ENCODE measurements at regions not wholly inside any gene's neighbourhood (a gene's known extent, or its start where the extent isn't known, plus 50 kb on each side); places are given as distances from the start of the nearest gene placed in this dataset.
"Not testable (repeated sequence)": the region's sequence is repeated elsewhere in the genome, so short reads cannot be mapped to it uniquely, and the experiment has no call there.

DNA sequence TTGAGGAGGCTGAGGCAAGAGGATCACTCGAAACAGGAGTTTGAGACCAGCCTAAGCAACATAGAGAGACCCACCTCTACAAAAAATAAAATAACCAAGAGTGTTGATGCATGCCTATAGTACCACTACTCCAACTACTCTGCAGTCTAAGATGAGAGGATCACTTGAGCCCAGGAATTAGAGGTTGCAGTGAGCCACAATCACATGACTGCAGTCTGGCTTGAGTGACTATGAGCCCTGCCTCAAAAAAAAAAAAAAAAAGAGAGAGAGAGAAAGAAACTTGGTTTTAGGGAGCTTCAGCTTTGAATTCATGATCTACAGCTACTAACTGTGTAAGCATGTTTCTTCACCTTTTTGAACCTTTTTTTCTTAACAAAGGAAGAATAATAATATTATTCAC is 119.9 kb downstream of the HNMT start:
- H3K23ac ChIP-seq (ENCODE audit: insufficient read length, low read depth, low read length): no peak overlapping the region
- DNase-seq: no peak
- no peaks in the 10 kb centered on the region for H3K79me1 ChIP-seq (ENCODE audit: insufficient read depth, low read depth, low read length, poor library complexity, severe bottlenecking)
- H3K18ac ChIP-seq (ENCODE audit: insufficient read length, low read depth, low read length): no peak overlapping the region
- no peak overlapping the region for H3K4me3 Mint-ChIP-seq
- H2AFZ ChIP-seq (ENCODE audit: low read length): no peak overlapping the region
- no peak overlapping the region for H2BK12ac ChIP-seq (ENCODE audit: insufficient read length, low read depth, low read length)
- no peak overlapping the region for H3T11ph ChIP-seq (ENCODE audit: low read length)
- no peak overlapping the region for H3K27ac Mint-ChIP-seq
- H2AK5ac ChIP-seq (ENCODE audit: insufficient read length, low read length): no peak overlapping the region
- H3K4me1 Mint-ChIP-seq: 0 out of 4 replicates have a peak, but pooled peaks cover 0 to 2% of the 10 kb centered on the region in 2 experiments
- no peak overlapping the region for H2BK15ac ChIP-seq (ENCODE audit: low read depth, low read length)
- no peaks in the 10 kb centered on the region for H3K9me3 ChIP-seq (ENCODE audit: control insufficient read depth, low read depth, low read length)
- H3K4me2 ChIP-seq (ENCODE audit: insufficient read depth, insufficient read length, low read length): no peak overlapping the region
- TF ChIP-seq, protein P1, sequence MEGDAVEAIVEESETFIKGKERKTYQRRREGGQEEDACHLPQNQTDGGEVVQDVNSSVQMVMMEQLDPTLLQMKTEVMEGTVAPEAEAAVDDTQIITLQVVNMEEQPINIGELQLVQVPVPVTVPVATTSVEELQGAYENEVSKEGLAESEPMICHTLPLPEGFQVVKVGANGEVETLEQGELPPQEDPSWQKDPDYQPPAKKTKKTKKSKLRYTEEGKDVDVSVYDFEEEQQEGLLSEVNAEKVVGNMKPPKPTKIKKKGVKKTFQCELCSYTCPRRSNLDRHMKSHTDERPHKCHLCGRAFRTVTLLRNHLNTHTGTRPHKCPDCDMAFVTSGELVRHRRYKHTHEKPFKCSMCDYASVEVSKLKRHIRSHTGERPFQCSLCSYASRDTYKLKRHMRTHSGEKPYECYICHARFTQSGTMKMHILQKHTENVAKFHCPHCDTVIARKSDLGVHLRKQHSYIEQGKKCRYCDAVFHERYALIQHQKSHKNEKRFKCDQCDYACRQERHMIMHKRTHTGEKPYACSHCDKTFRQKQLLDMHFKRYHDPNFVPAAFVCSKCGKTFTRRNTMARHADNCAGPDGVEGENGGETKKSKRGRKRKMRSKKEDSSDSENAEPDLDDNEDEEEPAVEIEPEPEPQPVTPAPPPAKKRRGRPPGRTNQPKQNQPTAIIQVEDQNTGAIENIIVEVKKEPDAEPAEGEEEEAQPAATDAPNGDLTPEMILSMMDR (conservative IDR thresholded peaks at IDR 0.05): no peak
- no peaks in the 10 kb centered on the region for H3K36me3 Mint-ChIP-seq (ENCODE audit: insufficient read depth in 1 of 3, low read depth in 3 of 3)
- H2BK20ac ChIP-seq (ENCODE audit: low read depth, low read length, poor library complexity, severe bottlenecking): no peak overlapping the region
- H4K8ac ChIP-seq (replicated peaks; ENCODE audit: insufficient read length, low read depth, low read length): no peak overlapping the region
- no peak overlapping the region for H3K9ac ChIP-seq (ENCODE audit: extremely low read depth, insufficient read length, low read length)
- H3K14ac ChIP-seq (ENCODE audit: insufficient read depth, low read length): no peak overlapping the region
- no CpG with 5 or more reads among the region's 1 CpG for WGBS (ENCODE audit: extremely low coverage, insufficient read length, low lambda C conversion rate)
- H2BK5ac ChIP-seq (ENCODE audit: insufficient read length, low read length): no peak overlapping the region
- H4K91ac ChIP-seq (ENCODE audit: insufficient read length, low read depth, low read length): no peak overlapping the region
- H4K5ac ChIP-seq (ENCODE audit: insufficient read length, low read depth, low read length): no peak overlapping the region
- H4K20me1 ChIP-seq (ENCODE audit: control insufficient read depth, insufficient read depth, insufficient read length): no peaks in the 10 kb centered on the region
- no peaks in the 10 kb centered on the region for H3K23me2 ChIP-seq (ENCODE audit: insufficient read length, low read depth, low read length, poor library complexity, severe bottlenecking)
- H3K4ac ChIP-seq (ENCODE audit: low read depth, low read length): no peak overlapping the region
- H3K27me3 Mint-ChIP-seq (ENCODE audit: low read depth): no peaks in the 10 kb centered on the region
- no peaks in the 10 kb centered on the region for H3K27me3 ChIP-seq (ENCODE audit: insufficient read depth, low read length)
- H3K4me1 ChIP-seq (ENCODE audit: insufficient read depth, low read length): no peaks in the 10 kb centered on the region
- H3K56ac ChIP-seq (ENCODE audit: insufficient read length, low read depth, low read length): no peak overlapping the region
- H3K27ac ChIP-seq (ENCODE audit: insufficient read length, low read depth, low read length): no peak overlapping the region
- H2BK120ac ChIP-seq (ENCODE audit: low read depth, low read length, poor library complexity, severe bottlenecking): no peak overlapping the region
- no peaks in the 10 kb centered on the region for H3K9me3 Mint-ChIP-seq
- H3K79me2 ChIP-seq (ENCODE audit: insufficient read depth, low read length): no peaks in the 10 kb centered on the region

- not testable (repeated sequence) for H2BK20ac ChIP-seq (ENCODE audit: low read depth, low read length, poor library complexity, severe bottlenecking); H3K4me3 Mint-ChIP-seq; H2BK5ac ChIP-seq (ENCODE audit: insufficient read length, low read length); H2AFZ ChIP-seq (ENCODE audit: low read length); H2BK12ac ChIP-seq (ENCODE audit: insufficient read length, low read depth, low read length); H2AK5ac ChIP-seq (ENCODE audit: insufficient read length, low read length); H3K4ac ChIP-seq (ENCODE audit: low read depth, low read length); H3K79me1 ChIP-seq (ENCODE audit: insufficient read depth, low read depth, low read length, poor library complexity, severe bottlenecking); H3K79me2 ChIP-seq (ENCODE audit: insufficient read depth, low read length); H3K23me2 ChIP-seq (ENCODE audit: insufficient read length, low read depth, low read length, poor library complexity, severe bottlenecking); H3K18ac ChIP-seq (ENCODE audit: insufficient read length, low read depth, low read length); H3K23ac ChIP-seq (ENCODE audit: insufficient read length, low read depth, low read length); H3K27ac Mint-ChIP-seq; H3K9me3 ChIP-seq (ENCODE audit: control insufficient read depth, low read depth, low read length); H3K27me3 Mint-ChIP-seq (ENCODE audit: low read depth); H3K56ac ChIP-seq (ENCODE audit: insufficient read length, low read depth, low read length); H3K4me1 Mint-ChIP-seq; H4K91ac ChIP-seq (ENCODE audit: insufficient read length, low read depth, low read length); H3K4me2 ChIP-seq (ENCODE audit: insufficient read depth, insufficient read length, low read length); H4K8ac ChIP-seq (replicated peaks; ENCODE audit: insufficient read length, low read depth, low read length); H2BK120ac ChIP-seq (ENCODE audit: low read depth, low read length, poor library complexity, severe bottlenecking); H3K9me3 Mint-ChIP-seq; DNase-seq; H2BK15ac ChIP-seq (ENCODE audit: low read depth, low read length); H4K5ac ChIP-seq (ENCODE audit: insufficient read length, low read depth, low read length); H3K27me3 ChIP-seq (ENCODE audit: insufficient read depth, low read length); H3T11ph ChIP-seq (ENCODE audit: low read length); H3K36me3 Mint-ChIP-seq (ENCODE audit: insufficient read depth in 1 of 3, low read depth in 3 of 3); H3K4me1 ChIP-seq (ENCODE audit: insufficient read depth, low read length); H4K20me1 ChIP-seq (ENCODE audit: control insufficient read depth, insufficient read depth, insufficient read length); H3K14ac ChIP-seq (ENCODE audit: insufficient read depth, low read length); H3K27ac ChIP-seq (ENCODE audit: insufficient read length, low read depth, low read length); H3K9ac ChIP-seq (ENCODE audit: extremely low read depth, insufficient read length, low read length)
- no CpG with 5 or more reads among the region's 1 CpG for WGBS (ENCODE audit: extremely low coverage, insufficient read length, low lambda C conversion rate)
Measured at GRCh38 chr2:138085441-138085840, 121.2 kb downstream of the HNMT start.

Measured in H9 (cell line).